SIG-M5 (cell line): ENCODE measurements at regions not wholly inside any gene's neighbourhood (a gene's known extent, or its start where the extent isn't known, plus 50 kb on each side); places are given as distances from the start of the nearest gene placed in this dataset.

Source experiments
- DNase-seq: peaks from one replicate; lab custom pipeline; 2025; lab: John Stamatoyannopoulos, UW

- DNase-seq = no peak
Measured at GRCh38 chr4:164410401-164410800, 343.5 kb upstream of the SMIM31 start.

- DNase-seq = no peak
Measured at GRCh38 chr4:164412246-164412645, 341.7 kb upstream of the SMIM31 start.

DNA sequence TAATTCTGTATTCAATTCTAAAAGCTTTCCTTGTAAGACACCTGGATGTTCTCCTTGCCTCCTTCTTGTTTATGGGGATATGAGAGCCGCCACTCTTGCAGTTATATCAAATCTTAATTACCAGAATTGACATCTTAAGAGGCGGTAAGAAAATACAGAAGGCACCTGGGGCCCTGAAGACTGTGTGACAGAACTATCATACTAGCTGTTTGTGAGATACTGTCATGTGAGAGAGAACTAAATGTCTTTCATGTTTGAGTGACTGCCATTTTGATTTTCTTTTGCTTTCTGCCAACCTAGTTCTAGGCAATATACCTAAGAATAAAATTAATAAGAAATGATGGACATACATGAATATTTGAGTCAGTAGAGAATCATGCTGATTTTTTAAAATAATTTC is 340.2 kb upstream of the SMIM31 start:
- no peak for DNase-seq

GRCh38 chr4:164423819-164424218 is 330.1 kb upstream of the SMIM31 start:
- no peak for DNase-seq

- DNase-seq = no peak
Measured at GRCh38 chr4:164424846-164425245, 329.1 kb upstream of the SMIM31 start.

DNA sequence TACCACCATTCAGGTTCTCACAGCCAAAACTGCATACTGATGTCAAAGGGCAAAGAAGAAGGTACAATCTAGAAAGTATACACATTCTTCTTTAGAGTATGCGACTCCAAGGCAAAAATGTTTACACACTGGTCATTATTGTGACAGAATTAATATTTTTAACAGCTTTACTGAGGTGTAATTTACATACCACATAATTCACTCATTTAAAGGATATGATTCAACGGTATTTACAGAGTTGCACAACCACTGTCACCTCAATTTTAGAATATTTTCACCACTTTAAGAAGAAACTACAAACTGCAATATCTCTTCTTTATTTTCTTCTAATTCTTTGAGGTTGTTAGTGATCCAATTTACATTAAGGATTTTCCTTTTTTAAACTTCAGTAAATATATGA is 325.4 kb upstream of the SMIM31 start:
- DNase-seq = no peak

GRCh38 chr4:164438321-164438720 is 315.6 kb upstream of the SMIM31 start:
- no peak for DNase-seq

- no peak for DNase-seq
Measured at GRCh38 chr4:164439037-164439436, 314.9 kb upstream of the SMIM31 start.

DNA sequence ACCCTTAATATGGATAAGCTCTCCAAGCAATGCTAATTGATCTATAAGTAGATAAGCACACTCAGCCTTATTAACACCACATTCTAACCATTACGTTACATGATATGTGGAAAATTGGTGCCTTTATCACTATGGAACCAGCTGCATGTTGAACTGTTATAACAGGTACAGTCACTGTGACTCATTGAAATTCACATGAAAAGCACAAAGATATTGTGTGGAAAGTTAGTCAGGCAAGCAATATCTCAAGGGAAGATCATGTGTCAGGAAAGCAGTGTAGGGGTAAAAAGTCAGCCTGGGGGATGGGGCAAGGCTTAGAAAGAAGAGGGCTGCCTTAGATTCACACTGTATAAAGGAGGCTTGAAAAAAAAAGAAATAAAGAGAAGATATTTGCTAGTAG is 313.7 kb upstream of the SMIM31 start:
- DNase-seq = no peak

DNA sequence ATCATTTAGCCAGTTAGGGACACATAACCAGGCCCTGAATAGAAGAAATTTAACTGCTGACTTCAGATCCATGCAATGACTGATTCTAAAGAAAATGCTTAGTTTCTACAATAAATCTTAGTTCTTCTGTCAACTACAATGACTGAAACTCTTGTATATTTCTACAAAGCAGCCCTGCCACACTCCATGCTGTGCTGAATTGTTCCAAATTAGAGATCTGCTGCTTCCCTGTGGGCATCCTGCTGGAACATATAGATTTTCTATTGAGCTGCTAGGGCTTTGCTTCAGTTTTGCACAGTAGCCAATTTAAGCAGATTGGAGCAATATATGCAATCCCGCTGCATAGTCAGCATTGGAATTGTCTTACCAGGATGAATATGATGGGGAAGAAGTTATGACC is 312.8 kb upstream of the SMIM31 start:
- no peak for DNase-seq

GRCh38 chr4:164442180-164442579 is 311.8 kb upstream of the SMIM31 start:
- no peak for DNase-seq

DNA sequence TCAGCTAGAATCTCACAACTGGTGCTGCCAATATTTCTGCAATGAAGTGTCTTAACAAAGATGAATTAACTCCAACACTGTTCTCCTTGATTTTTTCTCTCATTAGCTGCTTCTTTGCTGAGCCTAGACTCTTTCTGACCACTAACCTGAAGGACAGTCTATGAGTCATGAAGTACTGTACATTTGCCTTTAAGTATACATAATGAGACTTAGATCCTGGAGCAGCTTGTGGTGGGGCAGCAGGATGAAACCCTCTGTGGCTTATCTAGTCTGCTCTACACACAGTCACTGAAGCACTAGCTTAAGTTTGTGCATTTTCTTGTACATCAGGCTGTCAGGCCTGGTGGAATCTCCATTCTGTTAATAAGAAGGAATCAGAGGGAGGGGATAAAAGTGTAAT is 307.4 kb upstream of the SMIM31 start:
- DNase-seq = no peak

GRCh38 chr4:164461901-164462300 is 292.0 kb upstream of the SMIM31 start:
- no peak for DNase-seq

DNA sequence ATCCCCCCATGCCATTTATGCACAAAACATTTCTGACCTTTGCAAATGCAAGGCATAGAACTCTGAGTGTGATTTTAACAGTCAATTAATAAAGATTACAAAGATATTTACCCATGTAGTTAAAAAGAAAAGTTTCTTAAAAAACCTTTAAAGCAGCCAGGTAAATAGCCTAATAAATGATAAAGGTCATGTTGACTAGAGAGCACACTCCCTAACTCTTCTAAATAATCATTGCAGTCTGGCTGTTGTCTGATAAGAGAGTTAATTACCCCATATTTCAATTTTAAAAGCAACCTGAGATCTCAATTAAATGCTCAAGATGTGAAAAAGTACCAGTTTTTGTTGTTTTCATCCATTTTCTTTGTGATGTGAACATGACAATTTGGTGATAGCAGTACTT is 291.5 kb upstream of the SMIM31 start:
- DNase-seq = no peak

GRCh38 chr4:164464313-164464712 is 289.6 kb upstream of the SMIM31 start:
- no peak for DNase-seq

GRCh38 chr4:164467493-164467892 is 286.4 kb upstream of the SMIM31 start:
- no peak for DNase-seq

DNA sequence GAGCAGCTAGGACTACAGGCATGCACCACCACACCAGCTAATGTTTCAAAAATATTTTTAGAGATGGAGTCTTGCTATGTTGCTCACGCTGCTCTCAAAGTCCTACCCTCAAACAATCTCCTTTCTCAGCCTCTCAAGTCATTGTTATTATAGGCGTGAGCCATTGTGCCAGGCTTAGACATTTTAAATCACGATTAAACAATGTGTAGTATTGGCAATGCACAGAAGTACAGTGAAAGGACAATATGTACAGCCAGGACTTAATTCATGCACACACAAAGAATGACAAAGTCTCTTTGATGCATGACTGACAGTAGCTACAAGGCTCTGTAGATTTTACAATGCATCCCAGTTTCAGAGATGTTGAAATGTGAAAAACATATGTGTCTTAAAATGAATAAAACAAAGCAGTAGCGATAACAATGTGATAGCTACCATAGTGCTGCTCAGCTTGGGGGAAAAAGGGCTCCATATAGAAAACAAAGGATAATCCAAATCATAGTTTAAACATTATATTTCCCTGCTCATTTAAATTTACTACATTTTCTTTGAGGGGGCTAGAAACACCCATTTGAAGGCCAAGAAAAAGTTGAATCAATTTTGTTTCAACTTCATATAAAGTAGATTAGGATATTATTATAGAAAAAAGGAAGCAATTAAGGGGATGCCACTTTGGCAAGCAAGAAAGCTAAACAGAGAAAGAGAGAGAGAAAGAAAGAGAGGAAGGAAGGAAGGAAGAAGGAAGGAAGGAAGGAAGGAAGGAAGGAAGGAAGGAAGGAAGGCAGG is 272.4 kb upstream of the SMIM31 start:
- no peak for DNase-seq

GRCh38 chr4:164482092-164482404 is 271.9 kb upstream of the SMIM31 start:
- no peak for DNase-seq

- DNase-seq = no peak
Measured at GRCh38 chr4:164482758-164483157, 271.2 kb upstream of the SMIM31 start.

DNA sequence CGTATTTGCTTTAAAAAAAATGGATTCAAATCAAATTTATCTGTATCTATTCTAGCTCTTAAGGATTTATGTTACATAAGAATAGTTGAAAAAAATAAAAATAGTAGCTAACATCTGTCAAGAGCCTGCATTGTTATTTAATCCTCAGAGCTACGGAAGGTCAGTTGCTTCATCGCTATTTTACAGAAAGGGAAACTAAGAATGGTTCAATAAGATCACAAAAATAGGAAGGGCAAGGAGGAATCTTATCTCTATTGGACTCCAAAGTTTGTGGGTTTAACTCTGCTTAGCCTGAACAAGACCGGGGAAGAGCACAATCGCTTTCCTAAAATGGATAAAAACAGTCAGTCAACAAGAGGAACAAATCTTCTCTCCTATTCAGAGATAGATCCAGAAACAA is 270.2 kb upstream of the SMIM31 start:
- DNase-seq = no peak

- DNase-seq = no peak
Measured at GRCh38 chr4:164484551-164484950, 269.4 kb upstream of the SMIM31 start.

GRCh38 chr4:164485136-164485535 is 268.8 kb upstream of the SMIM31 start:
- no peak for DNase-seq

- no peak for DNase-seq
Measured at GRCh38 chr4:164488114-164488513, 265.8 kb upstream of the SMIM31 start.

DNA sequence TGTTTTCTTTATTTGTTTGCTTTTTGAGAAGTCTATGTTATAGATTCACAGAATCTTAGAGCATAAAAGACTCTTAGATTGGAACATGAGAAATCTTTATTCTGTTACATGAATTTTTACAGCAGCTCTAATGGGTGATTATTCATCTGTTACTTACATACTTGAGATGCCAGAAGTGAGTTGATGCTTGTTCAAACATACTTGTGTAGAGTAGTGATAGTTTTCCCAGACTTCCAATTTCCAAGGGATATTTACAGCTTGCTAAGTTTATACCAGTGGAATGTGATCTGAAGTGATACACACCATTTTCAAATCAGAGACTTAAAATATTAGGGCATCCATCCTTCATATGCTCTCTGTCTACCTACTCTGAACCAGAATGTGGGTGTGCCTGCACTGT is 252.9 kb upstream of the SMIM31 start:
- no peak for DNase-seq

GRCh38 chr4:164503874-164504273 is 250.1 kb upstream of the SMIM31 start:
- DNase-seq = no peak
